Cardiac fibroblast (primary cell): ENCODE measurements at regions not wholly inside any gene's neighbourhood (a gene's known extent, or its start where the extent isn't known, plus 50 kb on each side); places are given as distances from the start of the nearest gene placed in this dataset.

ENCODE experiments used
- DNase-seq, 2 donors: peaks; one replicate each; pipeline versions ENCODE4 v3.0.0 to v3.0.0-alpha.2; 2010; ENCODE audit warnings: low read depth in 2 of 2
- H3K4me3 ChIP-seq, 2 donors: replicated peaks in 1 of 2; 1 replicate in 1 of 2; 2 replicates in 1 of 2; pipeline ENCODE4 v1.5.1; 2011; ENCODE audit warnings: low read depth in 2 of 2, low read length in 2 of 2, mild to moderate bottlenecking in 2 of 2, moderate library complexity in 1 of 2
- TF ChIP-seq, protein P1 (sequence below): IDR thresholded peaks from one replicate; pipeline ENCODE4 v1.5.1; 2011; ENCODE audit warnings: low read depth, mild to moderate bottlenecking, low read length, inconsistent platforms

DNA sequence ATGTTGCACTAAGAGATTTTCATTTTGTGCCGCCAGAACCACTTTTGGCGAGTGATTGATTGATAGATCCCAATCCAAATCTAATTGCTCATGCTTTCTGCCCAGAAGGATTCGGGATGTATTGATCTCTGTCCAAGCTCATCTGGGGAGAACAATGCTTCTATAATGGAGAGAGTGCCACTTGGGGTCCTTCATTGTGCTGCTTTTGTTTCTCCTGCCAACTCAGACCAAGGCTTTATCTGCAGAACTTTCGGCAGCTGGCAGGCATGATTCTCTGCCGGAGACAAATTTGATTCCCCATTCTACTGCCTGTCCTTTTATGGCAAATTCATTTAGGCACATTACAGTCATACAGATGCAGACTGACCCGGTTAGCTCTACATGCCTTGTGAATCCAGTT, 62.9 kb upstream of the NTM start:
- DNase-seq: no peak
- TF ChIP-seq, protein P1, sequence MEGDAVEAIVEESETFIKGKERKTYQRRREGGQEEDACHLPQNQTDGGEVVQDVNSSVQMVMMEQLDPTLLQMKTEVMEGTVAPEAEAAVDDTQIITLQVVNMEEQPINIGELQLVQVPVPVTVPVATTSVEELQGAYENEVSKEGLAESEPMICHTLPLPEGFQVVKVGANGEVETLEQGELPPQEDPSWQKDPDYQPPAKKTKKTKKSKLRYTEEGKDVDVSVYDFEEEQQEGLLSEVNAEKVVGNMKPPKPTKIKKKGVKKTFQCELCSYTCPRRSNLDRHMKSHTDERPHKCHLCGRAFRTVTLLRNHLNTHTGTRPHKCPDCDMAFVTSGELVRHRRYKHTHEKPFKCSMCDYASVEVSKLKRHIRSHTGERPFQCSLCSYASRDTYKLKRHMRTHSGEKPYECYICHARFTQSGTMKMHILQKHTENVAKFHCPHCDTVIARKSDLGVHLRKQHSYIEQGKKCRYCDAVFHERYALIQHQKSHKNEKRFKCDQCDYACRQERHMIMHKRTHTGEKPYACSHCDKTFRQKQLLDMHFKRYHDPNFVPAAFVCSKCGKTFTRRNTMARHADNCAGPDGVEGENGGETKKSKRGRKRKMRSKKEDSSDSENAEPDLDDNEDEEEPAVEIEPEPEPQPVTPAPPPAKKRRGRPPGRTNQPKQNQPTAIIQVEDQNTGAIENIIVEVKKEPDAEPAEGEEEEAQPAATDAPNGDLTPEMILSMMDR: no peak

DNA sequence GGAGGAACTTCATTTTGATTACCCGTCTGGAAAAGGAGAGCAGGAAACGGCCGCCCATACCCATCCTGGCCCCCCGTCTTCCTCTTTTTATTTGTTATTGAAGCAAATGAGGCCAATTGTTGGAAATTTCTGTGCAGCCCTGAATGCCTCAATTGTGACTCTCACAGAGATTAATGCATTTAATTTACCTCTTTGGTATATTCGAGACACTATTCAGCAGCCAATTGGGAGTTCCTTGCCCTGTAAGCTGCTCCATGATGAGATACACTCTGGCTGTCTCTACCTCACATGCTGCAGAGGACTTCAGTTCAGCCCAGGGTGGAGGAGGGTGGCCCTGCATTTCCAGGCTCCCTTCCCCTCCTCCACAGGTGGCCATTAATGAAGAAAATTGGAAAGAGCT, 60.6 kb upstream of the NTM start:
- no peak overlapping the region for H3K4me3 ChIP-seq
- TF ChIP-seq, protein P1: no peak
- no peak for DNase-seq

More for the DNA sequence above, 62.9 kb upstream of the NTM start:
- H3K4me3 ChIP-seq: no peak overlapping the region

DNA sequence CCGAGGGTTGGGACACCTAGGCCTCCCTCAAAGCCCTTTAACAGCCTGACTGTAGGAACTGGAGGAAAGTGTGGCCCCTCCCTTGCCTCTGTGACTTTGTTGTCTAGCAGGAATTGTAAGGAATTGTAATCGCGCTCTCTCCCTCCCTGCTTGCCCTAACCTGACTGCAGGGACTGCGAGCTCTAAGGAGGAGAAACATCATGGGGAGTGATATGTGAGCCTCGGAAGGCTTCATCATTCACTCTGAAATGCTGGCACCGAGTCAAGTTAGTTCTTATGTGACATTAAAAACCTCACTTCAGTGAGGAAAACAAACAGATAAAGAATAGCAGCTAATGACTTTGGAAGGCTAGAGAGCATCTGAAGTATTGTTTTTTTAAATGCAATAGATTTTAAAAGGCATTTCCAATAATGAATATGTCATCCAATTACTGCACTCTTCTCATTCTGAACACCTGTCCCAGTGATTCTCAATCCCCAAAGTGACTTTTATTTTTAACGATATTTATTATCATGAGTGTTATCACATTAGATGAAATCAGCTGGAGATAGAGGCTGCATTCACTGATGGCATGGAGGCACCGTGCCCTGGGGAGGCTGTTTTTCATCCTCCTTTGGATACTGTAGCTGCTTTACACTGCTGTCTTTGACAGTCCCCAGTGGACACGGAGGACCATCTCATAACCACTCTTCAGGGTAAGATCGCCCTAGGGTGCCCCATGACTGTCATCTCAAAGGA, 58.5 kb upstream of the NTM start:
- no peak for DNase-seq
- no peak overlapping the region for H3K4me3 ChIP-seq
- TF ChIP-seq, protein P1: no peak
